Neural cell (in vitro differentiated cells): ENCODE measurements at regions not wholly inside any gene's neighbourhood (a gene's known extent, or its start where the extent isn't known, plus 50 kb on each side); places are given as distances from the start of the nearest gene placed in this dataset.

Experiments
- EZH2 ChIP-seq: fragments of 200-600, 300-800 bp; shearing (Covaris generic), sonication (generic); IDR thresholded peaks from 2 replicates; pipeline ENCODE4 v1.6.1; 2014; ENCODE audit warnings: antibody characterized with exemption, low read length, borderline replicate concordance, mild to moderate bottlenecking; ENCODE audit not compliant: insufficient read depth, poor library complexity, severe bottlenecking
- RAD21 ChIP-seq: fragments of 450-650 bp; conservative IDR thresholded peaks from 2 replicates; pipeline ENCODE4 v1.6.1; 2014; ENCODE audit warnings: antibody characterized with exemption, mild to moderate bottlenecking, moderate library complexity
- TF ChIP-seq, protein P1 (sequence below): fragments of 450-650 bp; IDR thresholded peaks from 2 replicates; pipeline ENCODE4 v1.5.1; 2014; ENCODE audit warnings: antibody characterized with exemption, mild to moderate bottlenecking, moderate library complexity; ENCODE audit not compliant: poor library complexity, severe bottlenecking
- TF ChIP-seq, protein P2 (sequence below): IDR thresholded peaks from 2 replicates; pipeline ENCODE4 v1.6.1; 2012; ENCODE audit warnings: borderline replicate concordance

DNA sequence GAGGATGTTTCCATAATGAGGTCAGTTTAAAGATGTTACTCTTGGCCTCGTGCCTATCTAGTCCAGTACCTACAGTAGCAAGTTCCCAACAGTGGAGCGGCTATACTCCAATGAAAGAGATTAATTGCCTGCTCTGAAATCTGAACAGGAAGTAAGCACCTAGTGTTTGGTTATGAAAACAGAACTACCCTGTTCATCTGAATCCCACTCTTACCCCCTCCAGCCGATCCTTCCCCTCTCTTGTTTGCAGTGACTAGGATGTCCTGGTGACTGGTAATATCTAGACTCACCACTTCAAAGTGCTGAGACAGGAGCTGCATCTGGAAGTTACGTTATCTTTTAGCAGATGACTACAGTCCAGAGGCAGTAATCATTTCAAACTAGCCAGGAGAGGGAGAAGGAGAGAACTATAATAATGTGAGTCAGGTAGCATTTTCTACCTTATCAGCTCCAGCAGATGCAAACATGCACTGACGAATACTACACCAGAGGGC, 666.7 kb upstream of the NRP1 start:
- TF ChIP-seq EZH2, result no peak
- no peak for TF ChIP-seq RAD21
- TF ChIP-seq, protein P1, sequence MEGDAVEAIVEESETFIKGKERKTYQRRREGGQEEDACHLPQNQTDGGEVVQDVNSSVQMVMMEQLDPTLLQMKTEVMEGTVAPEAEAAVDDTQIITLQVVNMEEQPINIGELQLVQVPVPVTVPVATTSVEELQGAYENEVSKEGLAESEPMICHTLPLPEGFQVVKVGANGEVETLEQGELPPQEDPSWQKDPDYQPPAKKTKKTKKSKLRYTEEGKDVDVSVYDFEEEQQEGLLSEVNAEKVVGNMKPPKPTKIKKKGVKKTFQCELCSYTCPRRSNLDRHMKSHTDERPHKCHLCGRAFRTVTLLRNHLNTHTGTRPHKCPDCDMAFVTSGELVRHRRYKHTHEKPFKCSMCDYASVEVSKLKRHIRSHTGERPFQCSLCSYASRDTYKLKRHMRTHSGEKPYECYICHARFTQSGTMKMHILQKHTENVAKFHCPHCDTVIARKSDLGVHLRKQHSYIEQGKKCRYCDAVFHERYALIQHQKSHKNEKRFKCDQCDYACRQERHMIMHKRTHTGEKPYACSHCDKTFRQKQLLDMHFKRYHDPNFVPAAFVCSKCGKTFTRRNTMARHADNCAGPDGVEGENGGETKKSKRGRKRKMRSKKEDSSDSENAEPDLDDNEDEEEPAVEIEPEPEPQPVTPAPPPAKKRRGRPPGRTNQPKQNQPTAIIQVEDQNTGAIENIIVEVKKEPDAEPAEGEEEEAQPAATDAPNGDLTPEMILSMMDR, result peak; percentile 16
- TF ChIP-seq, protein P2, sequence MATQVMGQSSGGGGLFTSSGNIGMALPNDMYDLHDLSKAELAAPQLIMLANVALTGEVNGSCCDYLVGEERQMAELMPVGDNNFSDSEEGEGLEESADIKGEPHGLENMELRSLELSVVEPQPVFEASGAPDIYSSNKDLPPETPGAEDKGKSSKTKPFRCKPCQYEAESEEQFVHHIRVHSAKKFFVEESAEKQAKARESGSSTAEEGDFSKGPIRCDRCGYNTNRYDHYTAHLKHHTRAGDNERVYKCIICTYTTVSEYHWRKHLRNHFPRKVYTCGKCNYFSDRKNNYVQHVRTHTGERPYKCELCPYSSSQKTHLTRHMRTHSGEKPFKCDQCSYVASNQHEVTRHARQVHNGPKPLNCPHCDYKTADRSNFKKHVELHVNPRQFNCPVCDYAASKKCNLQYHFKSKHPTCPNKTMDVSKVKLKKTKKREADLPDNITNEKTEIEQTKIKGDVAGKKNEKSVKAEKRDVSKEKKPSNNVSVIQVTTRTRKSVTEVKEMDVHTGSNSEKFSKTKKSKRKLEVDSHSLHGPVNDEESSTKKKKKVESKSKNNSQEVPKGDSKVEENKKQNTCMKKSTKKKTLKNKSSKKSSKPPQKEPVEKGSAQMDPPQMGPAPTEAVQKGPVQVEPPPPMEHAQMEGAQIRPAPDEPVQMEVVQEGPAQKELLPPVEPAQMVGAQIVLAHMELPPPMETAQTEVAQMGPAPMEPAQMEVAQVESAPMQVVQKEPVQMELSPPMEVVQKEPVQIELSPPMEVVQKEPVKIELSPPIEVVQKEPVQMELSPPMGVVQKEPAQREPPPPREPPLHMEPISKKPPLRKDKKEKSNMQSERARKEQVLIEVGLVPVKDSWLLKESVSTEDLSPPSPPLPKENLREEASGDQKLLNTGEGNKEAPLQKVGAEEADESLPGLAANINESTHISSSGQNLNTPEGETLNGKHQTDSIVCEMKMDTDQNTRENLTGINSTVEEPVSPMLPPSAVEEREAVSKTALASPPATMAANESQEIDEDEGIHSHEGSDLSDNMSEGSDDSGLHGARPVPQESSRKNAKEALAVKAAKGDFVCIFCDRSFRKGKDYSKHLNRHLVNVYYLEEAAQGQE, result no peak
